ENCODE measurements at regions not wholly inside any gene's neighbourhood (a gene's known extent, or its start where the extent isn't known, plus 50 kb on each side); places are given as distances from the start of the nearest gene placed in this dataset.

GRCh38 chr12:107635139-107635538 lies 50.5 kb upstream of the PWP1 start:
- no peaks in the 10 kb centered on the region for H3K79me2 ChIP-seq (ENCODE audit: insufficient read depth, low read length)
- no peak overlapping the region for H2AFZ ChIP-seq (ENCODE audit: low read length)

More at GRCh38 chr12:107635139-107635538, 50.5 kb upstream of the PWP1 start:
- Histone ChIP-seq H3F3A (ENCODE audit: low read depth) (no peaks in the 10 kb centered on the region), H3K4me1 (ENCODE audit: insufficient read depth, low read length, poor library complexity, severe bottlenecking) (no peaks in the 10 kb centered on the region), H3K9ac (ENCODE audit: low read depth, low read length, poor library complexity, severe bottlenecking) (no peak overlapping the region), H3K4me2 (ENCODE audit: low read depth, low read length, poor library complexity, severe bottlenecking) (no peak overlapping the region), H4K20me1 (ENCODE audit: insufficient read depth, low read length, poor library complexity, severe bottlenecking) (no peaks in the 10 kb centered on the region), H3K9me2 (replicated peaks; ENCODE audit: low read depth, low read length) (no peaks in the 10 kb centered on the region), H3K9me3 (ENCODE audit: insufficient read depth, low read depth, low read length) (no peaks in the 10 kb centered on the region), H3K27me3 (ENCODE audit: insufficient read depth, low read length, poor library complexity, severe bottlenecking) (no peaks in the 10 kb centered on the region), H3K4me3 (ENCODE audit: low read length, poor library complexity, severe bottlenecking) (no peak overlapping the region), H3K36me3 (ENCODE audit: insufficient read depth, low read length) (no peaks in the 10 kb centered on the region)
- TF ChIP-seq EZH2phosphoT487 (IDR thresholded peaks at IDR 0.05; ENCODE audit: borderline replicate concordance) (no peak), CTCF (conservative IDR thresholded peaks at IDR 0.05; ENCODE audit: low read length) (no peak)
